H1 (cell line): ENCODE measurements at regions not wholly inside any gene's neighbourhood (a gene's known extent, or its start where the extent isn't known, plus 50 kb on each side); places are given as distances from the start of the nearest gene placed in this dataset.

Experiments
- CTCF ChIA-PET: fragments of 300-600 bp; sonication (Branson Sonifier 250); formaldehyde crosslinking; loops from one replicate; lab custom pipeline; 2021; ENCODE audit not compliant: partially characterized antibody; lab: Charles Lee
- POLR2A ChIA-PET: fragments of 300-600 bp; sonication (Branson Sonifier 250); formaldehyde crosslinking; loops from one replicate; lab custom pipeline; 2021; ENCODE audit warnings: inconsistent platforms; ENCODE audit not compliant: partially characterized antibody; lab: Charles Lee
- DNase-seq, 2 experiments: peaks; one replicate each; pipeline versions ENCODE4 v3.0.0 to v3.0.0-alpha.2; 2010 to 2022; ENCODE audit warnings: low spot score in 2 of 2, low read depth in 1 of 2, mixed read lengths in 1 of 2
- FAIRE-seq: peaks from 2 replicates; lab custom pipeline; 2011; peaks lifted over from hg19 to GRCh38; lab: Jason Lieb, UNC
- H2AFZ ChIP-seq: 2 replicates; pipeline ENCODE4 v1.8.1; 2012; ENCODE audit warnings: low read length, inconsistent platforms
- H2AK5ac ChIP-seq: 2 replicates; pipeline ENCODE4 v1.6.1; 2013; ENCODE audit warnings: low read depth, low read length
- H2BK120ac ChIP-seq: replicated peaks from 2 replicates; pipeline ENCODE3; 2013; ENCODE audit warnings: low read depth, low read length, inconsistent platforms
- H2BK12ac ChIP-seq: 2 replicates; pipeline ENCODE4 v1.6.1; 2013; ENCODE audit warnings: low read depth, low read length
- H2BK15ac ChIP-seq: 2 replicates; pipeline ENCODE4 v1.6.1; 2013; ENCODE audit warnings: low read length
- H2BK20ac ChIP-seq: 2 replicates; pipeline ENCODE4 v1.6.1; 2013; ENCODE audit warnings: low read length
- H2BK5ac ChIP-seq: 2 replicates; pipeline ENCODE4 v1.6.1; 2013; ENCODE audit warnings: low read depth, low read length
- H3K14ac ChIP-seq: 2 replicates; pipeline ENCODE4 v1.6.1; 2013; ENCODE audit warnings: inconsistent platforms; ENCODE audit not compliant: insufficient read length
- H3K18ac ChIP-seq: 2 replicates; pipeline ENCODE4 v1.6.1; 2013; ENCODE audit warnings: low read length; ENCODE audit errors: extremely low read depth
- H3K23ac ChIP-seq: 2 replicates; pipeline ENCODE4 v1.6.1; 2013; ENCODE audit warnings: inconsistent platforms; ENCODE audit not compliant: insufficient read length
- H3K23me2 ChIP-seq: 2 replicates; pipeline ENCODE4 v1.6.1; 2013; ENCODE audit warnings: low read depth, low read length
- H3K27ac ChIP-seq: 2 replicates; pipeline ENCODE4 v1.6.1; 2011; ENCODE audit warnings: low read depth, low read length, inconsistent platforms
- H3K27me3 ChIP-seq, 4 experiments: replicated peaks in 1 of 4; 1 replicate in 1 of 4; 2 replicates in 3 of 4; pipeline versions ENCODE4 v1.6.1 to v1.8.1; 2011 to 2013; ENCODE audit warnings: low read length in 3 of 4, mild to moderate bottlenecking in 3 of 4, inconsistent platforms in 2 of 4, mixed read lengths in 2 of 4, moderate library complexity in 1 of 4; ENCODE audit not compliant: control insufficient read depth in 3 of 4, insufficient read depth in 3 of 4; ENCODE audit errors: extremely low read depth in 1 of 4
- H3K36me3 ChIP-seq, 4 experiments: 2 replicates each; pipeline versions ENCODE4 v1.6.1 to v1.8.1; 2011 to 2013; ENCODE audit warnings: mild to moderate bottlenecking in 4 of 4, low read length in 3 of 4, moderate library complexity in 2 of 4, control low read depth in 1 of 4, inconsistent platforms in 1 of 4; ENCODE audit not compliant: insufficient read depth in 4 of 4, control insufficient read depth in 2 of 4
- H3K4ac ChIP-seq: replicated peaks from 2 replicates; pipeline ENCODE3; 2013; ENCODE audit warnings: low read length, low read depth, mixed read lengths, inconsistent platforms; ENCODE audit not compliant: insufficient read length
- H3K4me1 ChIP-seq, 4 experiments: replicated peaks in 1 of 4; 1 replicate in 1 of 4; 2 replicates in 3 of 4; pipeline versions ENCODE4 v1.6.1 to v1.8.1; 2011 to 2013; ENCODE audit warnings: low read length in 3 of 4, inconsistent platforms in 2 of 4, mixed read lengths in 1 of 4; ENCODE audit not compliant: insufficient read depth in 4 of 4, control insufficient read depth in 3 of 4
- H3K4me2 ChIP-seq, 2 experiments: 2 replicates each; pipeline versions ENCODE4 v1.6.1 to v1.8.1; 2011 to 2013; ENCODE audit warnings: low read depth in 2 of 2, low read length in 2 of 2, control low read depth in 1 of 2, inconsistent platforms in 1 of 2, mild to moderate bottlenecking in 1 of 2; ENCODE audit not compliant: insufficient read depth in 1 of 2
- H3K4me3 ChIP-seq, 4 experiments: fragments of 200-600, 300-600 bp in 1 of 4; sonication (generic), shearing (Covaris generic), sonication (Bioruptor Twin) in 1 of 4; 2 replicates each; pipeline versions ENCODE4 v1.5.1 to v1.8.1; 2011 to 2016; ENCODE audit warnings: low read length in 4 of 4, low read depth in 3 of 4, control low read depth in 2 of 4, inconsistent platforms in 2 of 4, mild to moderate bottlenecking in 2 of 4, mixed read lengths in 1 of 4, moderate library complexity in 1 of 4; ENCODE audit not compliant: insufficient read depth in 2 of 4; ENCODE audit errors: extremely low read depth in 1 of 4
- H3K56ac ChIP-seq: replicated peaks from 2 replicates; pipeline ENCODE3; 2013; ENCODE audit warnings: low read depth, mild to moderate bottlenecking, mixed read lengths, low read length, inconsistent platforms; ENCODE audit not compliant: insufficient read length
- H3K79me1 ChIP-seq: 2 replicates; pipeline ENCODE4 v1.6.1; 2013; ENCODE audit warnings: low read depth, low read length, control low read depth
- H3K79me2 ChIP-seq, 2 experiments: 2 replicates each; pipeline versions ENCODE4 v1.6.1 to v1.8.1; 2012 to 2013; ENCODE audit warnings: low read length in 2 of 2, mild to moderate bottlenecking in 2 of 2, inconsistent platforms in 1 of 2; ENCODE audit not compliant: insufficient read depth in 2 of 2, control insufficient read depth in 1 of 2
- H3K9ac ChIP-seq, 4 experiments: replicated peaks in 1 of 4; 1 replicate in 1 of 4; 2 replicates in 3 of 4; pipeline versions ENCODE4 v1.6.1 to v1.8.1; 2011 to 2013; ENCODE audit warnings: low read depth in 3 of 4, low read length in 3 of 4, control low read depth in 2 of 4, mild to moderate bottlenecking in 2 of 4, moderate library complexity in 2 of 4, inconsistent platforms in 1 of 4; ENCODE audit errors: extremely low read depth in 1 of 4
- H3K9me3 ChIP-seq, 2 experiments: 2 replicates each; pipeline versions ENCODE4 v1.6.1 to v1.8.1; 2012 to 2013; ENCODE audit warnings: mild to moderate bottlenecking in 2 of 2, moderate library complexity in 2 of 2, control low read depth in 1 of 2, inconsistent platforms in 1 of 2, low read depth in 1 of 2, low read length in 1 of 2, mixed read lengths in 1 of 2; ENCODE audit not compliant: insufficient read depth in 2 of 2
- H4K20me1 ChIP-seq, 2 experiments: replicated peaks in 1 of 2; 2 replicates each; pipeline versions ENCODE3 to v1.8.1; 2011 to 2013; ENCODE audit warnings: inconsistent platforms in 2 of 2, low read length in 2 of 2, mild to moderate bottlenecking in 1 of 2; ENCODE audit not compliant: insufficient read depth in 2 of 2, control insufficient read depth in 1 of 2
- H4K5ac ChIP-seq: 2 replicates; pipeline ENCODE4 v1.6.1; 2013; ENCODE audit warnings: low read length, low read depth, mixed read lengths, inconsistent platforms; ENCODE audit not compliant: insufficient read length
- H4K8ac ChIP-seq: 2 replicates; pipeline ENCODE4 v1.8.0; 2013; ENCODE audit warnings: mild to moderate bottlenecking, moderate library complexity, low read length, inconsistent platforms; ENCODE audit not compliant: insufficient read depth; ENCODE audit errors: extremely low read depth
- H4K91ac ChIP-seq: replicated peaks from 2 replicates; pipeline ENCODE3; 2013; ENCODE audit warnings: low read length, mixed read lengths, inconsistent platforms; ENCODE audit not compliant: insufficient read length
- ATF3 ChIP-seq: IDR thresholded peaks from 2 replicates; pipeline ENCODE4 v1.6.1; 2011; ENCODE audit warnings: low read depth, mild to moderate bottlenecking, low read length; ENCODE audit not compliant: insufficient read depth
- BCL11A ChIP-seq, 2 experiments: IDR thresholded peaks; one replicate each; pipeline ENCODE4 v1.6.1; 2011; ENCODE audit warnings: low read depth in 2 of 2, low read length in 2 of 2, mild to moderate bottlenecking in 2 of 2
- CREB1 ChIP-seq: IDR thresholded peaks from 2 replicates; pipeline ENCODE4 v1.6.1; 2012; ENCODE audit warnings: inconsistent platforms
- CTBP2 ChIP-seq: IDR thresholded peaks from 2 replicates; pipeline ENCODE4 v1.7.0; 2011; ENCODE audit warnings: borderline replicate concordance, mild to moderate bottlenecking, moderate library complexity, mixed read lengths, low read length; ENCODE audit not compliant: insufficient read depth, insufficient read length
- E2F6 ChIP-seq: IDR thresholded peaks from 2 replicates; pipeline ENCODE4 v1.6.1; 2012; ENCODE audit warnings: inconsistent platforms
- GTF2F1 ChIP-seq: IDR thresholded peaks from 2 replicates; pipeline ENCODE4 v1.6.1; 2012; ENCODE audit warnings: low read depth, low read length, improper control_type of control experiment, borderline replicate concordance
- KDM4A ChIP-seq: IDR thresholded peaks from one replicate; pipeline ENCODE4 v1.7.1; 2012; ENCODE audit warnings: low read depth, mild to moderate bottlenecking, moderate library complexity, low read length, inconsistent platforms; ENCODE audit not compliant: severe bottlenecking
- NANOG ChIP-seq: IDR thresholded peaks from 2 replicates; pipeline ENCODE4 v1.6.1; 2011; ENCODE audit warnings: low read length, low read depth, mild to moderate bottlenecking, inconsistent platforms; ENCODE audit not compliant: insufficient read depth, poor library complexity, severe bottlenecking
- PHF8 ChIP-seq: fragments of 200-600 bp; sonication (generic); conservative IDR thresholded peaks from 2 replicates; pipeline ENCODE4 v1.7.1; 2012; ENCODE audit warnings: low read depth, mild to moderate bottlenecking, inconsistent platforms, low read length, moderate library complexity
- POLR2AphosphoS5 ChIP-seq: IDR thresholded peaks from 2 replicates; pipeline ENCODE4 v1.6.1; 2011; ENCODE audit warnings: low read depth, low read length
- RBBP5 ChIP-seq: IDR thresholded peaks from 2 replicates; pipeline ENCODE4 v1.7.1; 2012; ENCODE audit warnings: low read depth, mild to moderate bottlenecking, inconsistent platforms, low read length, moderate library complexity, borderline replicate concordance
- SRF ChIP-seq: IDR thresholded peaks from 2 replicates; pipeline ENCODE4 v1.6.1; 2011; ENCODE audit warnings: mild to moderate bottlenecking, low read depth, low read length, moderate library complexity
- WGBS, 2 experiments: shearing (Covaris generic) in 1 of 2; methylation state at CpG; one replicate each; pipeline versions ENCODE4 v1.1.6 to v1.1.7; 2013 to 2015; ENCODE audit warnings: low lambda C conversion rate in 2 of 2, mixed read lengths in 2 of 2, inconsistent platforms in 1 of 2, low coverage in 1 of 2, missing lambda C conversion rate in 1 of 2; ENCODE audit not compliant: insufficient replicate concordance in 2 of 2, insufficient coverage in 1 of 2, insufficient read length in 1 of 2; ENCODE audit errors: extremely low coverage in 1 of 2, missing lambda C conversion rate in 1 of 2; 5-methylcytosine and 5-hydroxymethylcytosine counted together

- Histone ChIP-seq H2BK5ac (no peak overlapping the region), H3K18ac (no peak overlapping the region), H3K27ac (no peak overlapping the region), H4K8ac (no peak overlapping the region), H3K23ac (no peak overlapping the region), H3K56ac (no peak overlapping the region), H3K36me3 (peaks cover 0 to 9% (median 2%) of the 10 kb centered on the region in 4 experiments; a peak in 1 of 8 replicates), H4K20me1 (no peaks in the 10 kb centered on the region), H2AFZ (no peak overlapping the region), H2BK120ac (no peak overlapping the region), H3K4ac (no peak overlapping the region), H2AK5ac (no peak overlapping the region), H2BK15ac (no peak overlapping the region), H3K4me1 (no peaks in the 10 kb centered on the region), H4K91ac (no peak overlapping the region), H3K9ac (no peak overlapping the region), H3K23me2 (no peaks in the 10 kb centered on the region), H2BK12ac (no peak overlapping the region), H3K14ac (no peak overlapping the region), H3K4me2 (no peak overlapping the region), H3K4me3 (no peak overlapping the region), H3K9me3 (no peaks in the 10 kb centered on the region), H3K27me3 (no peaks in the 10 kb centered on the region), H4K5ac (no peak overlapping the region), H2BK20ac (no peak overlapping the region), H3K79me2 (no peaks in the 10 kb centered on the region), H3K79me1 (no peaks in the 10 kb centered on the region)
- CTCF ChIA-PET, result no interaction called here
- FAIRE-seq, result no peak
- 91% methylated on average over 1 of the region's 1 CpG; no CpG with 5 or more reads in 1 of the 2 experiments for WGBS, 2 experiments
- POLR2A ChIA-PET, result no interaction called here
- DNase-seq, result no peak
- no peak for TF ChIP-seq POLR2AphosphoS5
- no peak for TF ChIP-seq GTF2F1
- no peak for TF ChIP-seq PHF8
- TF ChIP-seq KDM4A, result no peak
- TF ChIP-seq SRF, result no peak
- TF ChIP-seq CREB1, result no peak
- no peak for TF ChIP-seq CTBP2
- no peak for TF ChIP-seq RBBP5
- TF ChIP-seq ATF3, result no peak
- TF ChIP-seq E2F6, result no peak
- no peak for TF ChIP-seq NANOG
- no peak for TF ChIP-seq BCL11A (IDR thresholded peaks at IDR 0.05; ENCODE audit: low read depth in 2 of 2, low read length in 2 of 2)
Measured at GRCh38 chr7:35874886-35875285, 74.0 kb downstream of the SEPTIN7 start.
